Astrocyte (in vitro differentiated cells and primary cell): ENCODE measurements at regions not wholly inside any gene's neighbourhood (a gene's known extent, or its start where the extent isn't known, plus 50 kb on each side); places are given as distances from the start of the nearest gene placed in this dataset.

Experiments
- EZH2 ChIP-seq: IDR thresholded peaks from 2 replicates; pipeline ENCODE4 v1.6.1; 2012; ENCODE audit warnings: mild to moderate bottlenecking, low read length, inconsistent platforms; ENCODE audit not compliant: insufficient read depth
- TF ChIP-seq, protein P1 (sequence below): IDR thresholded peaks from 2 replicates; pipeline ENCODE4 v1.5.1; 2011; ENCODE audit warnings: low read depth, mild to moderate bottlenecking, inconsistent platforms, low read length, moderate library complexity; ENCODE audit not compliant: insufficient read depth

DNA sequence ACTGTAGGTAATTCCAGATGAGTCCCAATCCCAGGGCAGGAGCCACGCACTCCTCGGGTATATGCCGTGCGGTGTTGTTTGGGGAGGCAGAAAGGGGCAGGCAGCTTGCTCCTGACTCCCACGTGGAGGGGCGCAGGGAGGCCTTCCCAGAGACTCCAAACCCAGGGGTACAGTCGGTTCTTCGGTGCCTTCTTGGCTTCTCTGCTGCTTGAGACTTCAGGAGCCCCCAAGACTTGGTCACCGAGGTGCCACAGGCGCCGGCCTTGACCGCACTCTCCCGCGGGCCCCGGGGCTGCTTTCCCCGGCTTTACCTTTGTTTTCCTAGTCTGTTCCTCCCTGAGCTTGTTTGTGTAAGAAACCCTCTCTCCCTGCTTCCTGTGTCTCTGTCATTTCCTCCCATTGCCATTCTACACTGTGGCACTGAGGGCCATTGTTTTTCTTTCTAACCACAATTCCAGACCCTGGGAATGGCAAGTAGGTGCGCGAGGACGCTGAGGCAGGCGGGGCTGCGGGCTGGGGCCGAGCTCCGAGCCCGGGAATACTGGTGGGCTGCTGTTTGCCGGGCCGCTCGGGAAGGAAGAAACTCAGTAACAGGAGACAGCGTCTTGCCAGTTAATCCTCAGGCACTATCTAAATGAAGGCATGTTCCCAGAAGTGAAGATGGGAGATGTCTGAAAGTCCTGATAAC lies 215.6 kb upstream of the HEY2 start:
- TF ChIP-seq, protein P1, sequence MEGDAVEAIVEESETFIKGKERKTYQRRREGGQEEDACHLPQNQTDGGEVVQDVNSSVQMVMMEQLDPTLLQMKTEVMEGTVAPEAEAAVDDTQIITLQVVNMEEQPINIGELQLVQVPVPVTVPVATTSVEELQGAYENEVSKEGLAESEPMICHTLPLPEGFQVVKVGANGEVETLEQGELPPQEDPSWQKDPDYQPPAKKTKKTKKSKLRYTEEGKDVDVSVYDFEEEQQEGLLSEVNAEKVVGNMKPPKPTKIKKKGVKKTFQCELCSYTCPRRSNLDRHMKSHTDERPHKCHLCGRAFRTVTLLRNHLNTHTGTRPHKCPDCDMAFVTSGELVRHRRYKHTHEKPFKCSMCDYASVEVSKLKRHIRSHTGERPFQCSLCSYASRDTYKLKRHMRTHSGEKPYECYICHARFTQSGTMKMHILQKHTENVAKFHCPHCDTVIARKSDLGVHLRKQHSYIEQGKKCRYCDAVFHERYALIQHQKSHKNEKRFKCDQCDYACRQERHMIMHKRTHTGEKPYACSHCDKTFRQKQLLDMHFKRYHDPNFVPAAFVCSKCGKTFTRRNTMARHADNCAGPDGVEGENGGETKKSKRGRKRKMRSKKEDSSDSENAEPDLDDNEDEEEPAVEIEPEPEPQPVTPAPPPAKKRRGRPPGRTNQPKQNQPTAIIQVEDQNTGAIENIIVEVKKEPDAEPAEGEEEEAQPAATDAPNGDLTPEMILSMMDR = no peak
- no peak for TF ChIP-seq EZH2
